ENCODE measurements at regions not wholly inside any gene's neighbourhood (a gene's known extent, or its start where the extent isn't known, plus 50 kb on each side); places are given as distances from the start of the nearest gene placed in this dataset.

- TF ChIP-seq, protein P1, sequence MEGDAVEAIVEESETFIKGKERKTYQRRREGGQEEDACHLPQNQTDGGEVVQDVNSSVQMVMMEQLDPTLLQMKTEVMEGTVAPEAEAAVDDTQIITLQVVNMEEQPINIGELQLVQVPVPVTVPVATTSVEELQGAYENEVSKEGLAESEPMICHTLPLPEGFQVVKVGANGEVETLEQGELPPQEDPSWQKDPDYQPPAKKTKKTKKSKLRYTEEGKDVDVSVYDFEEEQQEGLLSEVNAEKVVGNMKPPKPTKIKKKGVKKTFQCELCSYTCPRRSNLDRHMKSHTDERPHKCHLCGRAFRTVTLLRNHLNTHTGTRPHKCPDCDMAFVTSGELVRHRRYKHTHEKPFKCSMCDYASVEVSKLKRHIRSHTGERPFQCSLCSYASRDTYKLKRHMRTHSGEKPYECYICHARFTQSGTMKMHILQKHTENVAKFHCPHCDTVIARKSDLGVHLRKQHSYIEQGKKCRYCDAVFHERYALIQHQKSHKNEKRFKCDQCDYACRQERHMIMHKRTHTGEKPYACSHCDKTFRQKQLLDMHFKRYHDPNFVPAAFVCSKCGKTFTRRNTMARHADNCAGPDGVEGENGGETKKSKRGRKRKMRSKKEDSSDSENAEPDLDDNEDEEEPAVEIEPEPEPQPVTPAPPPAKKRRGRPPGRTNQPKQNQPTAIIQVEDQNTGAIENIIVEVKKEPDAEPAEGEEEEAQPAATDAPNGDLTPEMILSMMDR (IDR thresholded peaks at IDR 0.05; ENCODE audit: insufficient read depth, low read depth, low read length, missing control alignments) = no peak
- H3K4me3 ChIP-seq (ENCODE audit: low read depth, low read length) = no peak overlapping the region
- DNase-seq (ENCODE audit: low read depth) = no peak
Measured at GRCh38 chr6:119536666-119537065, 187.1 kb upstream of the MAN1A1 start.

DNA sequence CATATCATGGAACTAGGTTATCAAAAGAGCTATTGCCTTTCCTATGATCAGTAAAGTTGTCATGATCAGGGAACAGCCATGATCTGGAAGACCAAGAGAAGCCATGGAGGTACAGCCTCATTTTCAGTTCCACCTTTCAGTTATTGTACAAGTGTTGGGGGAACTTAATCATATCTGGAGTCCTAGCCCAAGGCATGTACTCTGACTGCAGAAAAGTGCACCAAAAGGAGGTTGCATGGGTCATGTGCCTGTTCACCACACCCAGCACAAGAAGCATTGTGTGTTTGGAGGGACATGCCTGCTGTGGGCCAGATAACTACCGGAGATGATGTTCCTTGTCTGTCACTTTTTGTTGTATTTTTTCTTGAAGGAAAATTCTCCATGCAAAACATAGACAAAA, 185.8 kb upstream of the MAN1A1 start:
- TF ChIP-seq, protein P1 (IDR thresholded peaks at IDR 0.05; ENCODE audit: insufficient read depth, low read depth, low read length, missing control alignments) = no peak
- peak; percentile 41 for DNase-seq (ENCODE audit: low read depth)
- no peak overlapping the region for H3K4me3 ChIP-seq (ENCODE audit: low read depth, low read length)

- DNase-seq (ENCODE audit: low read depth) = peak; percentile 43
- TF ChIP-seq, protein P1 (IDR thresholded peaks at IDR 0.05; ENCODE audit: insufficient read depth, low read depth, low read length, missing control alignments) = no peak
Measured at GRCh38 chr6:119533603-119534279, 184.2 kb upstream of the MAN1A1 start.

DNA sequence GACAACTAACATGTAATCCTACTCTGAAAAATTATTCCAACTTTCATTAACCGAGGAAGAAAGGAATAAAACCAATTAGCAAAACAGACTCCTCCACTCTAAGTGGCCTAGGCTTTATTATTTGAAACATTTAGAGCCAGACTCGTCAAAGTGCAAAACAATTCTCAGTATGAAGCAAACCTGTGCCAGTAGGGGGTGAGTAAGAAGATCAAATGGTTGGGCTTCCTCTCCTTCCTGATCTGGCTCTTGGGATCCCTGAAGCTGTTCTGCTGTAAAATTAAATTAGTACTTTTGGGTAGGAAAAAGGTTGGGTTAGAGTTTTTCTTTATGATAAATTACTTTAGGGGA, 177.6 kb upstream of the MAN1A1 start:
- TF ChIP-seq, protein P1 (IDR thresholded peaks at IDR 0.05; ENCODE audit: insufficient read depth, low read depth, low read length, missing control alignments) = no peak
- H3K4me3 ChIP-seq (ENCODE audit: low read depth, low read length) = no peak overlapping the region
- DNase-seq (ENCODE audit: low read depth) = no peak

More at GRCh38 chr6:119533603-119534279, 184.2 kb upstream of the MAN1A1 start:
- no peak overlapping the region for H3K4me3 ChIP-seq (ENCODE audit: low read depth, low read length)

DNA sequence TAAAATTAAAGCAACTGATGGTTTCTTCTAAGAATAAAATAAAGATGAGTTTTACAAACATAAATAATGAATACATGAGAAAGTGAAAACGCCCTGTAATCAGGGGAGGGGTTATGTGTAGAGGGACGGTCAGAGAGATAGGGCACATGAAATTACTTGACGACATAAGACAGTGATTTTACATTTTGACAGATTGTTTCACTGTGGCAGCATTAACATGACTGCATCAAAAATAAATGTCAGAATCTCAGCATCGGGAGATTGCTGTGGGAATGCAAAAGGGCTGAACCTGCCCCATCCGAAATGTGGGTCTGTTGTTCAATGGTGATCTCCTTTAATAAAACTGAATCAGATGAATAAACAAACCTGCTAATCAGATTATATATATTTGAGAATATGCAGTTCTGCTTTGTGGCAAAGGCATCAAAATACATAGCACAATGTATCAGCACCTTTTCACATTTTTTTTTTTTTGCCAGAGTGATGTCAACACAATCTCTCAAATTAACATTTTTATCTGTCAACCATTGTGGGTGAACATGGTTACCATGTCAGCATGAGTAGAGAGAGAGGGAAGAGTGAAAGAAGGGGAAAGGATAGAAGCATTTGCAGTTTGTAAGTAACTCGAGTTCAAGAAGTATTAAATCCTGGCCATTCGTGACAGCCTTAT, 177.1 kb upstream of the MAN1A1 start:
- DNase-seq (ENCODE audit: low read depth) = no peak
- TF ChIP-seq, protein P1 (IDR thresholded peaks at IDR 0.05; ENCODE audit: insufficient read depth, low read depth, low read length, missing control alignments) = no peak
- no peak overlapping the region for H3K4me3 ChIP-seq (ENCODE audit: low read depth, low read length)

- H3K4me3 ChIP-seq (ENCODE audit: low read depth, low read length) = no peak overlapping the region
- TF ChIP-seq, protein P1 (IDR thresholded peaks at IDR 0.05; ENCODE audit: insufficient read depth, low read depth, low read length, missing control alignments) = no peak
- no peak for DNase-seq (ENCODE audit: low read depth)
Measured at GRCh38 chr6:119524410-119524809, 174.8 kb upstream of the MAN1A1 start.

Data from GM12865 (cell line).